ENCODE measurements at regions not wholly inside any gene's neighbourhood (a gene's known extent, or its start where the extent isn't known, plus 50 kb on each side); places are given as distances from the start of the nearest gene placed in this dataset.

- TF ChIP-seq CTCF (conservative IDR thresholded peaks at IDR 0.05; ENCODE audit: low read depth, low read length) = no peak
- no peak for TF ChIP-seq EZH2phosphoT487 (IDR thresholded peaks at IDR 0.05; ENCODE audit: borderline replicate concordance, low read length)
Measured at GRCh38 chr15:47492195-47492594, 225.1 kb upstream of the SEMA6D start.

Data from PC-3 (cell line).